MCF 10A (cell line): ENCODE measurements at regions not wholly inside any gene's neighbourhood (a gene's known extent, or its start where the extent isn't known, plus 50 kb on each side); places are given as distances from the start of the nearest gene placed in this dataset.

Experiments
- BruUV-seq: library from RNA; stranded (reverse); fragments of 400-500 nt; replicated peaks from 2 replicates; lab custom pipeline; 2021; lab: Mats Ljungman, UMichigan
- CTCF ChIA-PET: fragments of 300-600 bp; sonication (Branson Sonifier 250); formaldehyde crosslinking; extraction: SDS; loops from one replicate; lab custom pipeline; 2021; ENCODE audit warnings: antibody characterized with exemption, inconsistent platforms; lab: Yijun Ruan, JAX
- POLR2A ChIA-PET: fragments of 300-600, 350-650 bp; sonication (Branson Sonifier 250); formaldehyde crosslinking; extraction: SDS; loops from one replicate; lab custom pipeline; 2020; ENCODE audit warnings: antibody characterized with exemption, inconsistent platforms; lab: Yijun Ruan, JAX
- DNase-seq: peaks from one replicate; pipeline ENCODE4 v3.0.0-alpha.2; 2018; ENCODE audit not compliant: unreplicated experiment
- H3K27ac Mint-ChIP-seq: one replicate; pipeline ENCODE4 v1.8.0; 2022; ENCODE audit warnings: mild to moderate bottlenecking, low read depth, mixed read lengths; ENCODE audit not compliant: unreplicated experiment
- H3K27me3 Mint-ChIP-seq: one replicate; pipeline ENCODE4 v1.8.0; 2022; ENCODE audit warnings: mixed read lengths; ENCODE audit not compliant: insufficient read depth, unreplicated experiment
- H3K36me3 Mint-ChIP-seq: one replicate; pipeline ENCODE4 v1.8.0; 2022; ENCODE audit warnings: mild to moderate bottlenecking, moderate library complexity, mixed read lengths; ENCODE audit not compliant: insufficient read depth, unreplicated experiment
- H3K4me1 Mint-ChIP-seq: one replicate; pipeline ENCODE4 v1.8.0; 2022; ENCODE audit warnings: mixed read lengths; ENCODE audit not compliant: insufficient read depth, unreplicated experiment
- H3K4me3 Mint-ChIP-seq: one replicate; pipeline ENCODE4 v1.8.0; 2022; ENCODE audit warnings: mild to moderate bottlenecking, moderate library complexity, mixed read lengths; ENCODE audit not compliant: unreplicated experiment
- H3K9me3 Mint-ChIP-seq: one replicate; pipeline ENCODE4 v1.8.0; 2022; ENCODE audit warnings: mixed read lengths; ENCODE audit not compliant: unreplicated experiment
- CTCF ChIP-seq: fragments of 200-600 bp; IDR thresholded peaks from one replicate; pipeline ENCODE4 v1.8.0; 2022; ENCODE audit warnings: antibody characterized with exemption, mild to moderate bottlenecking; ENCODE audit not compliant: unreplicated experiment
- intact Hi-C: fragments of 100-400 bp; cut with micrococcal nuclease; formaldehyde crosslinking; loops from 2 replicates; pipeline ENCODE4 v1.14.1; 2022

DNA sequence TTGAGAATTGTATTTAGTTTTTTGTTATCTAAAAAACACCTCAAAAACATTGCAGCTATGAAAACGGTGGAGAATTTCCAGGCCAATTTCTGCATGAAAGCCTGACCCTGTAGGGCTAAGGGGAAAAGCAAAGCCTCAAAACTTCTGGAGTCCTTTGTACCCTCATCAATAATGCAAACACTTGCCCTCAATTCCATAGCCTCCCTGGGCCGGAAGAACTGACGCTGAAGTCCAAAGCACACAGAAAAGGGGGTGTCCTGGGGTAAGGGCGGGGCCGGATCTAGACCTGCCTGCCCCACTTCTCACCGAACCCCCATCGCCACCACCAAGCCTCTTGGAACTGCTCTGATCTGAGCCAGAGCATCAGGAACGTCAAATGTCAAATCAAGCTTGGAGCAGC, 173.9 kb upstream of the S100G start:
- TF ChIP-seq CTCF = no peak
- no peak for DNase-seq
- no TSS peak for BruUV-seq
- H3K4me1 Mint-ChIP-seq = peaks cover 14% of the 10 kb centered on the region
- intact Hi-C loops = no loop called here
- H3K36me3 Mint-ChIP-seq = no peaks in the 10 kb centered on the region
- H3K9me3 Mint-ChIP-seq = no peaks in the 10 kb centered on the region
- CTCF ChIA-PET = no interaction called here
- POLR2A ChIA-PET = interaction anchor here (0.6 kb wide), 1 partner anchor 40 kb away, joined by 3 read pairs; no protein-coding TSS in a partner anchor
- H3K27ac Mint-ChIP-seq = no peak overlapping the region
- H3K4me3 Mint-ChIP-seq = no peak overlapping the region
- peaks cover 34% of the 10 kb centered on the region for H3K27me3 Mint-ChIP-seq

DNA sequence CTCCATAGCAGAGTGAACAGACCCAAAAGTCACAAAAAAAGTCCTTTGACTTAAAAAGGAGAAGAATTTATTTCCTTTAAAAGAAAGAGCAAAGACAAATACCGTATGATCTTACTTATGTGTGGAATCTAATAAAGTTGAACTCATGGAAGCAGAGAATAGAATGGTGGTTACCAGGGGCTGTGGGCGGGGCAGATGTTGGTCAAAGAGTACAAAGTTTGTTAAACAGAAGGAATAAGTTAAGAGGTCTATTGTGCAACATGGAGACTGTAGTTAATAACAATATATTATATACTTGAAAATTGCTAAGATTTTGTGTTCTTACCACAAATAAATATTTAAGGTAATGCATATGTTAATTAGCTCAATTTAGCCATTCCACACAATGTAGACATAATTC, 173.3 kb upstream of the S100G start:
- intact Hi-C loops = no loop called here
- no TSS peak for BruUV-seq
- Mint-ChIP-seq H3K9me3 (no peaks in the 10 kb centered on the region), H3K27me3 (peaks cover 28% of the 10 kb centered on the region), H3K4me3 (no peak overlapping the region), H3K36me3 (no peaks in the 10 kb centered on the region), H3K4me1 (peaks cover 14% of the 10 kb centered on the region), H3K27ac (no peak overlapping the region)
- DNase-seq = no peak
- no peak for TF ChIP-seq CTCF
- ChIA-PET CTCF (interaction anchor here (1.7 kb wide), 1 partner anchor 40 kb away, joined by 4 read pairs; no protein-coding TSS in a partner anchor), POLR2A (interaction anchor here (0.6 to 0.9 kb wide), 2 partner anchors 8 to 40 kb away, joined by 3 read pairs; no protein-coding TSS in a partner anchor)

- no TSS peak for BruUV-seq
- Mint-ChIP-seq H3K9me3 (no peaks in the 10 kb centered on the region), H3K4me3 (peak overlapping the region; percentile 28), H3K27me3 (peaks cover 11% of the 10 kb centered on the region), H3K27ac (peak overlapping the region; percentile 21), H3K4me1 (peaks cover 19% of the 10 kb centered on the region), H3K36me3 (no peaks in the 10 kb centered on the region)
- no peak for TF ChIP-seq CTCF
- POLR2A ChIA-PET = interaction anchor here (0.8 to 1.1 kb wide), 3 partner anchors 10 to 14 kb away, joined by 3 to 5 read pairs (median 4); no protein-coding TSS in a partner anchor
- peak; percentile 73 for DNase-seq
- intact Hi-C loops = no loop called here
- CTCF ChIA-PET = interaction anchor here (0.7 to 1.6 kb wide), 4 partner anchors 9 to 217 kb away, joined by 3 to 5 read pairs (median 3); no protein-coding TSS in a partner anchor
Observed at GRCh38 chrX:16479206-16479869, 170.6 kb upstream of the S100G start.

DNA sequence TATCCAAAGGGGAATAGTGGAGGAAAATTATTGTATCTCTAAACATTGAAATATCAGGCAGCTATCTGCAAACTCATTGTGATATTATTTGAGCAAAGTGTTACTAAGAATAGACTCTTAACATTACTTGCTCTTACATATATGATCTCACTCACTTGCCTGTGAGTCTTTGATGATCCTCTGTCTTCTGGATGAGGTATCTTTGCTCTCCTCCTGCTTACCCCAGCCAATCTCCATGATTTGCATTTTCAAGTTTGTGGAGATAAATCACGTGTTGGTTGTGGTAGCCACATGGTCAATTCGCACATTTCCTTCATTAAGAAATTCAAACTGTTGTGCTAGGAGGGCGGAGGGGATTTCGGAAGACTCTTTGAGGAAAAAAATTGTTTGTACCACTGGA, 169.9 kb upstream of the S100G start:
- ChIA-PET CTCF (interaction anchor here (0.9 to 1.6 kb wide), 3 partner anchors 10 to 216 kb away, joined by 3 to 5 read pairs (median 3); no protein-coding TSS in a partner anchor), POLR2A (interaction anchor here (0.6 kb wide), 1 partner anchor 240 kb away, joined by 3 read pairs; no protein-coding TSS in a partner anchor)
- H3K36me3 Mint-ChIP-seq = no peaks in the 10 kb centered on the region
- BruUV-seq = no TSS peak
- no peaks in the 10 kb centered on the region for H3K9me3 Mint-ChIP-seq
- peaks cover 20% of the 10 kb centered on the region for H3K4me1 Mint-ChIP-seq
- peaks cover 4% of the 10 kb centered on the region for H3K27me3 Mint-ChIP-seq
- no peak for DNase-seq
- no peak overlapping the region for H3K27ac Mint-ChIP-seq
- intact Hi-C loops = no loop called here
- TF ChIP-seq CTCF = no peak
- H3K4me3 Mint-ChIP-seq = no peak overlapping the region
